Breast epithelium (tissue), 3 donors: ENCODE measurements at regions not wholly inside any gene's neighbourhood (a gene's known extent, or its start where the extent isn't known, plus 50 kb on each side); places are given as distances from the start of the nearest gene placed in this dataset.

Experiments used
- POLR2A ChIP-seq: fragments of 450-650 bp; IDR thresholded peaks from one replicate; pipeline ENCODE4 v1.6.1; 2016; ENCODE audit warnings: antibody characterized with exemption, mild to moderate bottlenecking, moderate library complexity
- POLR2AphosphoS5 ChIP-seq, 3 donors: sonication (generic); formaldehyde crosslinking; IDR thresholded peaks; one replicate each; pipeline ENCODE4 v1.6.1; 2017; ENCODE audit warnings: antibody characterized with exemption in 3 of 3
- TF ChIP-seq, protein P1 (sequence below), 3 donors: fragments of 450-650 bp; IDR thresholded peaks; one replicate each; pipeline ENCODE4 v1.5.1; 2016 to 2017; ENCODE audit warnings: antibody characterized with exemption in 3 of 3, mild to moderate bottlenecking in 3 of 3, moderate library complexity in 3 of 3

DNA sequence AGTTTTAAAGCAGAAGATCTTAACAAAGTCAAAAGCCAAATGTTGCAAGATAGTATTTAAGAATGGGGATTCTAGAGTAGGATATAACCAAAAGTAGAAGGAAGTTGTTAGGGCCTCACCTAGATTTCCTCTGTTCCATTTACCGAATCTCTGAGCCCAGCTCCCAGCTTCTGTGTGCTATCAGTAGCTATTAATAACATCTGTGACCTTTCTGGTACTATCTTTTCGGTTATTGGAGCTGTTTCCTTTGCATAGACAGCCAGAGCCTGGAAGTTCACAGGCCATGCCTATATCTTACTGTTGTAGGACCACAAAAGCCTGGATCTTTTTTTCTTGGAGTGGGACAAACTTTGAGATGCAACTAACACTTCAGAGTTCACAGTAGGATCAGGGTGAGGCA lies 244.2 kb downstream of the PPP1R2C start:
- TF ChIP-seq, protein P1, sequence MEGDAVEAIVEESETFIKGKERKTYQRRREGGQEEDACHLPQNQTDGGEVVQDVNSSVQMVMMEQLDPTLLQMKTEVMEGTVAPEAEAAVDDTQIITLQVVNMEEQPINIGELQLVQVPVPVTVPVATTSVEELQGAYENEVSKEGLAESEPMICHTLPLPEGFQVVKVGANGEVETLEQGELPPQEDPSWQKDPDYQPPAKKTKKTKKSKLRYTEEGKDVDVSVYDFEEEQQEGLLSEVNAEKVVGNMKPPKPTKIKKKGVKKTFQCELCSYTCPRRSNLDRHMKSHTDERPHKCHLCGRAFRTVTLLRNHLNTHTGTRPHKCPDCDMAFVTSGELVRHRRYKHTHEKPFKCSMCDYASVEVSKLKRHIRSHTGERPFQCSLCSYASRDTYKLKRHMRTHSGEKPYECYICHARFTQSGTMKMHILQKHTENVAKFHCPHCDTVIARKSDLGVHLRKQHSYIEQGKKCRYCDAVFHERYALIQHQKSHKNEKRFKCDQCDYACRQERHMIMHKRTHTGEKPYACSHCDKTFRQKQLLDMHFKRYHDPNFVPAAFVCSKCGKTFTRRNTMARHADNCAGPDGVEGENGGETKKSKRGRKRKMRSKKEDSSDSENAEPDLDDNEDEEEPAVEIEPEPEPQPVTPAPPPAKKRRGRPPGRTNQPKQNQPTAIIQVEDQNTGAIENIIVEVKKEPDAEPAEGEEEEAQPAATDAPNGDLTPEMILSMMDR (IDR thresholded peaks at IDR 0.05), result no peak
- TF ChIP-seq POLR2A (no peak), POLR2AphosphoS5 (IDR thresholded peaks at IDR 0.05) (no peak)
